HepG2 (cell line): ENCODE measurements at regions not wholly inside any gene's neighbourhood (a gene's known extent, or its start where the extent isn't known, plus 50 kb on each side); places are given as distances from the start of the nearest gene placed in this dataset.
A peak's percentile ranks its signal among the peaks of the same experiment; 100 is the strongest.

Source experiments
- ARHGAP35 ChIP-seq: sonication (generic); formaldehyde crosslinking; IDR thresholded peaks from 2 replicates; pipeline ENCODE4 v1.9.0; 2022; ENCODE audit warnings: mild to moderate bottlenecking, inconsistent platforms, moderate library complexity, missing genetic modification reagents, borderline replicate concordance
- ATF4 ChIP-seq, 2 experiments: fragments of 450-650 bp in 1 of 2; sonication (generic) in 1 of 2; formaldehyde crosslinking; IDR thresholded peaks; 2 replicates each; pipeline versions ENCODE4 v1.5.0 to v1.8.0; 2020 to 2022; ENCODE audit warnings: mild to moderate bottlenecking in 1 of 2, missing genetic modification reagents in 1 of 2
- CREM ChIP-seq, 2 experiments: sonication (generic) in 1 of 2; formaldehyde crosslinking in 1 of 2; IDR thresholded peaks; 2 replicates each; pipeline versions ENCODE4 v1.4.0 to v1.6.1; 2016 to 2020; ENCODE audit warnings: antibody characterized with exemption in 1 of 2, mild to moderate bottlenecking in 1 of 2, missing genetic modification reagents in 1 of 2
- DNMT1 ChIP-seq: sonication (generic); formaldehyde crosslinking; IDR thresholded peaks from 2 replicates; pipeline ENCODE4 v1.5.1; 2020; ENCODE audit warnings: mild to moderate bottlenecking, missing genetic modification reagents
- EZH2 ChIP-seq: conservative IDR thresholded peaks from 2 replicates; pipeline ENCODE4 v1.6.1; 2012; ENCODE audit warnings: mild to moderate bottlenecking, low read depth, low read length, moderate library complexity
- FOXC1 ChIP-seq: sonication (generic); formaldehyde crosslinking; IDR thresholded peaks from 2 replicates; pipeline ENCODE4 v1.8.0; 2022; ENCODE audit warnings: mild to moderate bottlenecking, missing genetic modification reagents, borderline replicate concordance
- HNF1B ChIP-seq: sonication (generic); formaldehyde crosslinking; IDR thresholded peaks from 2 replicates; pipeline ENCODE4 v1.5.1; 2020; ENCODE audit warnings: mild to moderate bottlenecking, moderate library complexity, missing genetic modification reagents
- HOXD1 ChIP-seq: sonication (generic); formaldehyde crosslinking; IDR thresholded peaks from 2 replicates; pipeline ENCODE4 v1.5.0; 2020; ENCODE audit warnings: missing genetic modification reagents
- MAFF ChIP-seq: IDR thresholded peaks from 2 replicates; pipeline ENCODE4 v1.6.1; 2011; ENCODE audit warnings: low read depth, low read length, improper control_type of control experiment
- MATR3 ChIP-seq: sonication (generic); formaldehyde crosslinking; IDR thresholded peaks from 2 replicates; pipeline ENCODE4 v1.4.0; 2020; ENCODE audit warnings: missing genetic modification reagents
- MYNN ChIP-seq: sonication (generic); formaldehyde crosslinking; IDR thresholded peaks from 2 replicates; pipeline ENCODE4 v1.4.0; 2020; ENCODE audit warnings: mild to moderate bottlenecking, low read depth, missing genetic modification reagents
- NCOA1 ChIP-seq: sonication (generic); formaldehyde crosslinking; IDR thresholded peaks from 2 replicates; pipeline ENCODE4 v1.9.0; 2021; ENCODE audit warnings: missing genetic modification reagents
- PLRG1 ChIP-seq: fragments of 450-650 bp; conservative IDR thresholded peaks from 2 replicates; pipeline ENCODE4 v1.6.1; 2016
- RXRB ChIP-seq: IDR thresholded peaks from 2 replicates; pipeline ENCODE4 v1.6.1; 2016; ENCODE audit warnings: borderline replicate concordance, missing genetic modification reagents, missing compliant biosample characterization
- TAF15 ChIP-seq: fragments of 200-400 bp; formaldehyde crosslinking; IDR thresholded peaks from one replicate; pipeline ENCODE4 v1.6.1; 2018; ENCODE audit warnings: mild to moderate bottlenecking, low read depth, low read length; ENCODE audit not compliant: poor library complexity, severe bottlenecking
- TFDP2 ChIP-seq: sonication (generic); formaldehyde crosslinking; IDR thresholded peaks from 2 replicates; pipeline ENCODE4 v1.4.0; 2020; ENCODE audit warnings: missing genetic modification reagents
- ZBTB43 ChIP-seq: sonication (generic); formaldehyde crosslinking; conservative IDR thresholded peaks from 2 replicates; pipeline ENCODE4 v1.4.0; 2020; ENCODE audit warnings: missing genetic modification reagents
- ZEB1 ChIP-seq: IDR thresholded peaks from 2 replicates; pipeline ENCODE4 v1.6.1; 2012; ENCODE audit warnings: mild to moderate bottlenecking, low read depth, inconsistent platforms; ENCODE audit not compliant: insufficient replicate concordance
- ZNF329 ChIP-seq: sonication (generic); formaldehyde crosslinking; IDR thresholded peaks from 2 replicates; pipeline ENCODE4 v1.9.0; 2021; ENCODE audit warnings: low read depth, mild to moderate bottlenecking, missing genetic modification reagents
- ZNF335 ChIP-seq: sonication (generic); formaldehyde crosslinking; IDR thresholded peaks from 2 replicates; pipeline ENCODE4 v1.4.0; 2020; ENCODE audit warnings: missing genetic modification reagents
- ZNF34 ChIP-seq: sonication (generic); formaldehyde crosslinking; IDR thresholded peaks from 2 replicates; pipeline ENCODE4 v1.4.0; 2020; ENCODE audit warnings: mild to moderate bottlenecking, missing genetic modification reagents, borderline replicate concordance
- ZNF354B ChIP-seq: sonication (generic); formaldehyde crosslinking; IDR thresholded peaks from 2 replicates; pipeline ENCODE4 v1.8.0; 2022; ENCODE audit warnings: mild to moderate bottlenecking, missing genetic modification reagents
- ZNF672 ChIP-seq: sonication (generic); formaldehyde crosslinking; IDR thresholded peaks from 2 replicates; pipeline ENCODE4 v1.8.1; 2022; ENCODE audit warnings: missing genetic modification reagents

GRCh38 chr2:8627692-8628085 is 54.2 kb upstream of the ID2 start (continued):
- TF ChIP-seq TFDP2 (CRISPR knock-in tag) (0 out of 2 replicates have a peak, but pooled peaks have one; percentile 36), ZBTB43 (CRISPR knock-in tag) (peak; percentile 57; the same call in 1 of the 2 replicates), ZNF354B (CRISPR knock-in tag) (no peak), ZNF672 (CRISPR knock-in tag) (no peak), CREM (IDR thresholded peaks at IDR 0.05) (no peak), CREM (CRISPR knock-in tag; IDR thresholded peaks at IDR 0.05) (no peak), NCOA1 (CRISPR knock-in tag) (peak; percentile 50; the same call in 1 of the 2 replicates), MATR3 (CRISPR knock-in tag) (no peak), HNF1B (CRISPR knock-in tag) (peak; percentile 88), ZNF329 (CRISPR knock-in tag) (no peak), ATF4 (CRISPR knock-in tag; IDR thresholded peaks at IDR 0.05) (peak in 1 of 2 experiments; percentile 81; a peak in 2 of 4 replicates), TAF15 (no peak), DNMT1 (CRISPR knock-in tag) (no peak), HOXD1 (no peak), FOXC1 (CRISPR knock-in tag) (peak; percentile 78; the same call in 1 of the 2 replicates), MYNN (CRISPR knock-in tag) (no peak), ZNF335 (CRISPR knock-in tag) (0 out of 2 replicates have a peak, but pooled peaks have one; percentile 38), PLRG1 (no peak), RXRB (peak; percentile 68), ZNF34 (CRISPR knock-in tag) (no peak), ARHGAP35 (CRISPR knock-in tag) (no peak; the same call in 1 of the 2 replicates), EZH2 (no peak), ZEB1 (no peak), MAFF (no peak)
